Left colon (tissue), 2 donors: ENCODE measurements at regions not wholly inside any gene's neighbourhood (a gene's known extent, or its start where the extent isn't known, plus 50 kb on each side); places are given as distances from the start of the nearest gene placed in this dataset.

Source experiments
- ATAC-seq: fragments of 200-7000 bp; cut with Tn5 transposase; one replicate; pipeline ENCODE4 v1.9.1; 2020; ENCODE audit warnings: mild to moderate bottlenecking, moderate library complexity
- DNase-seq, 2 donors: peaks; one replicate each; pipeline ENCODE4 v3.0.0-alpha.2; 2020
- intact Hi-C, 2 donors: fragments of 100-400 bp; cut with DNase I in 1 of 2; cut with micrococcal nuclease in 1 of 2; formaldehyde crosslinking; loops; one replicate each; pipeline versions ENCODE4 v1.11.2 to v1.14.0; 2022; cut with DNase I, micrococcal nuclease
- donor health status: DM: no; HTN: no; CAD: no.
- donor health status: DM: yes; HTN: yes; CAD: no.

DNA sequence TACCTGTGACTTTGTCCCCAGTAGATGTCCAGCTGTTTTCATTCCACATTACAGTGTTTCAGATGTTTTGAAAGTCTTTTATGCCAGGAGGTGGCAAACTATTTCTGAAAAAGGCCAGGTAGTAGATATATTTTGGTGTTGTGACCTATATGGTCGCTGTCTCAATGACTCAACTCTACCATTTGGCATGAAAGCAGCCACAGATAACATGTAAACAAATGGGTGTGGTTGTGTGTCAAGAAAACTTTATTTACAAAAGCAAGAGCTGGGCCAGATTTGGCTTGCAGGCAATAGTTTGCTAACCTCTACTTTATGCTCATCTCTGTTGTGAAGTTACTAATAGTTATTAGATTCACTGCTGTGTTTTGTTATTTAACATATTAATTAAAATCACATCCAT, 728.7 kb upstream of the EEF2KMT start:
- intact Hi-C loops, result no loop called here
- no peak for ATAC-seq

DNA sequence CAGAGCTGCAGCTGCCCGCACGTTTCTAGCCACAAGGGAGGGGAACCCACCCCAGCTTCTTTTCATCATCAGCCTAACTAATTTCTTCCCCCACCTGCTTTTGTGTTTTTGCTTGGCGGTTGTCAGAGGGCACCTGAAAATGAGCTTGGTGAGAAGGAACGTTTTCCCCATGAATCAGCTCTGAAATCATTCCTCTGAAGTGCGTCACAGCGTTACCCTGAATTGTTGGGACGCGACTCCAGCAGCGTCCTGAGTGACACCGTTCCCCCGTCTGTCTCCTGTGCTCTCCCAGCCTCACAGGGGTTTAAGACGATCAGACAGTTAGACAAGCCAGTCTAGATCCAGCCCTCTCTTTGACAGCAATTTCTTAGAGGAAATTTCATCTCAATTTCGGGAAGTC, 722.9 kb upstream of the EEF2KMT start:
- DNase-seq, result no peak
- no peak for ATAC-seq
- intact Hi-C loops, result no loop called here

More for the DNA sequence above, 728.7 kb upstream of the EEF2KMT start:
- no peak for DNase-seq

DNA sequence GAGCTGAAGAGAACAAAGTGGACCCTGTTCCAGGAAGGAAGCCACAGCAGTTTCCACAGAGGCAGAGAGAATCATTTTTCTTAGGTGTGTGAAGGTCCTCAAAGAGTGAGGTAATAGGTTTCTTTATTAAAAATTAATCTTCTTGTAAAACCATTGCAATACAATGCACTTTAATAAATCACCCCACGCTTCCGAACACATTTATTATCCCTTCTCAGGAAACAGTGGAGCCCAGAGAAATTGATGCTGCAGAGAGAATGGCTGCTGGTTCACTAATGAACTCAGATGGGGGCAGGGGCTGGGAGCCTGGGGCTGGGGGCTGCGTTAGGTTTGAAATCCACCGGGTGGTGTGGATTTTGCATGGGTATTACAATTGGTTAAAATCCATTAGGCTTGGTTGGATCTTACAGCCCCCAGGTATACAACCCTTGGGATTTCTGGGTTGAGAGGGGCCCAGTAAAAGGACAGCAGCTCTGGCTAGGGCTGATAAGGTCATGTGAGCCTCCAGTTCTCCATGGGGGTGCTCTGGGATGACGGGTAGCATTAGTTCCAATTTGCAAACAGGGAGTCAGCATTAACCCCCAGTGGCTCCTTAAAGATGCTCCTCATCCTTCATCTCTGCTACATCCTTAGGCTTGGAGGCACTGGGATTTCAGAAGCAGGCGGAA, 718.1 kb upstream of the EEF2KMT start:
- DNase-seq (no peak), ATAC-seq (no peak)
- intact Hi-C loops, result no loop called here

DNA sequence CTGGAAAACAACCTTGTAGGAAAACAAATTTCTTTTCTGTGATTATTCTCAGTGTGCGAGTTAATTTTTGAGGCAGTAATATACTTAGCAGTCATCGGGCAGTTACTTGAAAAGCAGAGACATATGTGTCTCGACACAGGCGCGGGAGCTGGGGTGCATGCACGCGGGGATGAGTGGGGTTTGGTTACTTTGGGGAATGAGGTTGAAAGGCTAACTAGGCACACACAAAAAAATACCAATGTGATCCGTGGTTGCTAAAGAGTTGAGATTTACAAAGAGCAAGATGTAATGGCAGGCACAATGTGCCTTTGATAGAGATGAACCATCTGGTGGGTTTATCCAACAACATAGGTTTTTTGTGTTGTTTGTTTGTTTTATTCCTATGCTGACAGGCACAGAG, 703.8 kb upstream of the EEF2KMT start:
- DNase-seq (no peak), ATAC-seq (no peak)
- intact Hi-C loops, result no loop called here

DNA sequence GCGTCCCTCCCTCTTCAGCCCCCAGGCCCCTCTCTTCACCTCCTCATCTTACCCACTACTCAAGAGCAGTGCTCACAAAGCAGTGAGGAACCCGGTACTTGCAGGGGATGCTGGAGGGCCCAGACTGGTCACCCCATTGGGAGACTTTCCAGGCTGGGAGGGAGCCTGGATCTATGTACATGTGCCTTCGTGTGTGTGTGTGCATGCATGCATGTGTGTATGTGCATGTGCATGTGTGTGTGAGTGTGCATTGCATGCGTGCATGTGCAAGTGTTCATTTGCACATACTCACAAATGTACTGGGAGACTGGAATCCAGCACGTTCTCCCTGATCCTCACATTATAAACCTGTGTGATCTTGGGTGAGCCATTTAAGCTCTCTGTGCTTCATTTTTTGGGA, 696.0 kb upstream of the EEF2KMT start:
- intact Hi-C loops, result no loop called here
- DNase-seq, result no peak
- no peak for ATAC-seq

DNA sequence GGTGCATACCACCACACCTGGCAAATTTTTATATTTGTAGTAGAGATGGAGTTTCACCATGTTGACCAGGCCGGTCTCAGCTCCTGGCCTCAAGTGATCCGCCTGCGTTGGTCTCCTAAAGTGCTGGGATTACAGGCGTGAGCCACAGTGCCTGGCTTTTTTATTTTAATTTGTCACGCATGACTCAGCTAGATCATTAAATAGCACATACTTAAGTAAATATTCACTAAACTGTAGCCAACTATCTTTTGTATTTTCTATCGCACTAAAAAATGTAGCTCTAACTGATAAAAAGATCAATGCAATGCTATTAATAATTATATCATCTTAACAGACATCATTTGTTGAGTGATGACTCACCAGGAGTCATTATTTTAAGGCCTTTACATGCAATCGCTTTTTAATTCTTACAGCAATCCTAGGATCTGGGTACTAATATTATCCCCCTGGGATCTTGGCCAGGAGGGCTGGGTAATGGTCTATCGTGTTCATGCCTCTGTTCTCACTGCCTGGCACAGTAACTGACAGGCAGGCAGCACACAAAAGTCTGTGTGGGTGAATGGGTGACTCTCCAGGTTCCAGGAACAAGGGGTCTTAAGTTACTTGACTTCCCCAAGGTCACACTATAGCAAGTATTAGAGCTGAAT, 693.5 kb upstream of the EEF2KMT start:
- intact Hi-C loops, result no loop called here
- ATAC-seq (no peak), DNase-seq (no peak)

DNA sequence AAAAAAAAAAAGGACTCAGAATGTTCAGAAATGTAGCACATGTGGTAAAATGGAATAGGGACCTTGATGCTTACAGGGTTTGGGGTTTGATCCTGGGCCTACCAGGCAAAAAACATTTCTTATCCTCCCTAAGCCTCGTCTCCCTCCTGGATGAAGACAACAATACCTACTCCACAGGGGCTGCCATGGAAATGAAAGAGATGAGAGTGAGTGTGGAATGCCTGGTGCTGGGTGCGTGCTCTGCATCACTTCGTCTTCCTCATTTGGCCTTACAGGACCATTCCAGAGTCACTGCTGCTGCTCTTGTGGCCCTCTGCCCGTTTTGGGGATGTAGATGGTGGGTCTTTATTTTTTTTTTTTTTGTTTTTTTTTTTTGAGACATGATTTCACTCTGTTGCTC, 692.9 kb upstream of the EEF2KMT start:
- DNase-seq (no peak), ATAC-seq (no peak)
- intact Hi-C loops, result no loop called here

DNA sequence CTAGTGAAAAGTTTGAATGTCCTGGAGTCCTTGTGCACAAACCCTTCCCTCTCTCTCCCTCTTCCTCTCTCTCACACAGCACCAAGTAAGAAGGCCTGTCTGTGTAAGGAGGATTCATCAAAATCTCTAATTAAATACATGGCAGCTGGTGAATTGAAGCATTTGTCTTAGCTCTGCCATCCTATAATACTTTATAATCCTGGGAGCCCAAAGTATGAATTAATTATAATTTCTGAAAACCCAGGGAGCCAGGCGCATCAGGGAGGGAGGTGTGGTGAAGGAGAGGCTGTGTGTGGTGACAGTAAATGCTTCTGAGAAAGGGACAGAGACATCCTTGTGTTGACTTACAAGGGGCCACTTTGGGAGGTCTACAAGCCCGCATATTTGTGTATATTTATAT, 691.4 kb upstream of the EEF2KMT start:
- intact Hi-C loops, result no loop called here
- no peak for ATAC-seq
- DNase-seq, result no peak

DNA sequence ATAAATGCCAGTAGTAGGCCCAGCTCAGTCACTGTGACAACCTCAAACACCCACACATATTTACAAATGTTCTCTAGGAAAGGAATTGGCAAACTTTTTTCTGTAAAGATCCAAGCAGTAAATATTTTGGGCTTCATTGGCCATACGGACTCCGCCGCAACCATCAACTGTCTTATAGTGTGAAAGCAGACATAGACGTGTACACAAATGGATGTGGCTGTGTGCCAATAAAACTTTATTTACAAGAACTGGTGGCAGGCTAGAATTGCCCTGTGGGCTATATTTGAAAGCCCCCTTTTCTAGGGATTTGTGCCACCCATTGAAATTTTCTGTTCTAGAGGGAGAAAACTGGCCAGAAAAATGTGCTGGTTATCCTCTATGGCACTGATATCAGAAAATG, 683.8 kb upstream of the EEF2KMT start:
- ATAC-seq (no peak), DNase-seq (no peak)
- intact Hi-C loops, result no loop called here

DNA sequence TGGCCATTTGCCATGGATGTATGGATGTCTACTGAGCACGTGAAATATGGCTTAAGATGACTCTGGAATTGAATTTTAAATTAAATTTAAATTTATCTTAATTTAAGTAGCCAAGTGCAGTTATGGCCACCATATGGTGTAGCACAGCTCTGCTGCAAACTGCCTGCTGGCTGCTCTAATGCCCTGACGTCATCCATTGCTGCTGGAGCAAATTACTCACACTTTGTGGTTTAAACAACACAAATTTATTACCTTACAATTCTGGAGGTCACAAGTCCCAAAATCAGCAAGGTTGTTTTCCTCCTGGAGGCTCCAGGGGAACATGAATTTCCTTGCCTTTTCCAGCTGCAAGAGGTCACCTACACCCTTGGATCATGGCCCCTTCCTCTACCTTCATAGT, 679.3 kb upstream of the EEF2KMT start:
- no peak for ATAC-seq
- intact Hi-C loops, result no loop called here
- no peak for DNase-seq

DNA sequence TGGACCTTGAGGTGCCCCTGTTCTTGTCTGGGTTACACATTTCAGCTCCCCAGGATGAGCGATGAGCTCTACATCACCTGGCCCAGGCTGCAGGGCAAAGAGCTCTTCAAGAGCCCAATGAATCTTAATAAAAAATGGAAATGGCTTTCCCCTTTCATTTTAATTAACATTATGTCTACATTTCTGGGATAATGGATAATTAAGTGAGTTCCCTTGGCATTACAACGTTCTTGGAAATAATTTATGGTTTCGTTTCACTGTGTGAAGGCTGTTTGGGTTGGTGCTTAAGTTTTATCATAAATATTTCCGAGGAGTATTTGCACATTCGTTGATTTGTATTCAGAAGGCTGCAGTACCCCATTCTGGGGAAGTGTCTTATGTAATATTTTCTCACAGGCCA, 678.3 kb upstream of the EEF2KMT start:
- no peak for DNase-seq
- intact Hi-C loops, result no loop called here
- ATAC-seq, result no peak

DNA sequence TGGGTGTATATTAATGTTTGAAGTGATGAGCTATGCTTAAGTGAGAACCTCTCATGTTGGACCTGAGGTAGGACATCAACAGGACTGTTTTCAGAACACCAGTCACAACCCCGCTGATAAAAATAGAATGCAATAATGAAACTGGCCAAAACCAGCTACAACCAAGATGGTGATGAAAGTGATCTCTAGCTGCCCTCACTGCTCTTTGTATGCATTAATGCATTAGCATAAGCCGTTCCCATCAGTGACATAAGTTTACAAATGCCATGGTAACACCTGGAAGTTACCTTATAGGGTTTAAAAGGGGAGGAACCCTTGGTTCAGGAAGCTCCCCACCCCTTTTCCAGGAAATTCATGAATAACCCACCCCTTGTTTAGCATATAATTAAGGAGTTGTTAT, 672.5 kb upstream of the EEF2KMT start:
- intact Hi-C loops, result no loop called here
- DNase-seq (no peak), ATAC-seq (no peak)

DNA sequence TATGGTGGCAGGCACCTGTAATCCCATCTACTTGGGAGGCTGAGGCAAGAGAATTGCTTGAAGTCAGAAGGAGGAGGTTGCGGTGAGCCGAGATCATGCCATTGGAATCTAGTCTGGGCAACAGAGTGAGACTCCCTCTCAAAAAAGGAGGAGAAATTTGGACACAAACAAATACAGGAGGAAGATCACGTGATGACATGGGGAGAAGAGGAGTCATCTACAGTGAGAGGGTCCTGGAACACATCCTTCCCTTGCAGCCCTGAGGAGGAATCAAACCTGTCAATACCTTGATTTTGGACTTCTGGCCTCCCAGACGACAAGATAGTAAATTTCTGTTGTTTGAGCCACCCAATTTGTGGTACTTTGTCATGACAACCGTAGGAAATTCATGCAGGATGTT, 671.9 kb upstream of the EEF2KMT start:
- DNase-seq (no peak), ATAC-seq (no peak)
- intact Hi-C loops, result no loop called here

DNA sequence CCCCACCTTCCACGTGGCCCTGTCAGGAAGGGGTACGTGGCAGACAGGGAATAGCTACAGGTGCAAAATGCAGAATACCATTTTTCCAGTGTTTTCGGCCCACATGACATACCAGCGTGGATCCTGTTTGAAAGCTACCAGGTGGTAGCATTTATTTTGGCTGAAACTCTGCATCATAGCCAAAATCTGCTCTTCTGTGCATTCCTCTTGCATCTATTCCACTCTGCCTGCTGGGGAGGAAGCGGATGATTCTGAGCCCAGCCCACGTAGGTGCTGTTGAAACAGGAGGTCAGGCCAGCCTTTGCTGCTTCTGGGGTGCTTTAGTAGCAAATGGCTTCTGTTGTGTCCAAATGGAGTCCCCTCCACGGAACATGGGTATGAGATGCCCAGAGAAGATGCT, 670.9 kb upstream of the EEF2KMT start:
- no peak for ATAC-seq
- no peak for DNase-seq
- intact Hi-C loops, result no loop called here

DNA sequence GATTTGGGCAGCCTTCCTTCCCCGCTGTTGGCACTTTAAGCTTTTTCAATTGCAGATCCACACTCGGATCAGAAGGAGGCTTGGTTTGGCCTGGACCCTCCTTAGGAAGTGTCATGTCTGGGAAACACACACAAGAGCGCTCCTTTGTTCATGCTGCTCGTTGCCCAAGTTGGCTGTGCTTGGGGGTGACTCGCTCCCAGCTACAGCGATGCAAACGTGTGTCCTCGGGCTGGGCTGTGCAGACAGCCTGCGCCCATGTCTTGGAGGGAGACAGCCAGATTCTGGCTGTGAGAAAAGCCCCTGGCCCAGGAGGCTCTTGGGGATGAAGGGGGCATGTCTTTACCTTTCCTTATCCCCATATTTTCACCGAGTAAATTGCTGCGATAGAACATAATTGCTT, 665.6 kb upstream of the EEF2KMT start:
- DNase-seq (no peak), ATAC-seq (no peak)
- intact Hi-C loops, result no loop called here

DNA sequence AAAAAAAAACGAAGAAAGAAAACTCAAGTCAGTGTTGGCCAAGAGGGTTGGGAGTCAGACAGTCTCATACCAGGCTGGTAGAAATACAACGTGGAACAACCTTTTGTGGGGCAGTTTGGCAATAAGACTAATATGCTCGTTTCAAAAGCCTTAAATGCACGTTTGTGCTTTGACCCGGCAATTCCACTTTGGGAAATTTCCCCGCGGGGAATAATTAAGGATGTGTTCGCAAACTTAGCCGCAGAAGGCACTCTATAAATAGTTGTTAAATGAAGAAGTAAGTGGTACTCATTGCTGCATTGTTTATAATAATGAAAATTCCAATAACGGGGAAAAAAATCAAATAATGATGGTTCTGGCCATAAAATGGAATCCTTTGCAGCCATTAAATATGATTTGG, 664.8 kb upstream of the EEF2KMT start:
- intact Hi-C loops, result no loop called here
- ATAC-seq, result no peak
- no peak for DNase-seq

DNA sequence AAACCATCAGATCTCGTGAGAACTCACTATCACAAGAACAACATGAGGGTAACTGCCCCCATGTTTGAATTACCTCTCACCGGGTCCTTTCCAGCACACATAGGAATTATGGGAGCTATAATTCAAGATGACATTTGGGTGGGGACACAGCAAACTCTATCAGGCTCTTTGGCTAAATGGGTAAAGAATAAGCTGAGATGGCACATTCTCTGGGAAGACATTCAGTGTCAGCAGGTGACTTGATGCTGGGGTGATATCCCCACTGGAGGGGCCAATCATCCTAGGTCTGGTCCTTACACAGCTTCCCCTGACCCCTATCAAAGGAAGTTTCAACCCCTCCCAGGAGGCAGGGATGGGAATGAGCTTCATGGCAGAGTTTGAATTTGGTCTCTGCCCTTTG, 664.0 kb upstream of the EEF2KMT start:
- intact Hi-C loops, result no loop called here
- ATAC-seq (no peak), DNase-seq (no peak)

DNA sequence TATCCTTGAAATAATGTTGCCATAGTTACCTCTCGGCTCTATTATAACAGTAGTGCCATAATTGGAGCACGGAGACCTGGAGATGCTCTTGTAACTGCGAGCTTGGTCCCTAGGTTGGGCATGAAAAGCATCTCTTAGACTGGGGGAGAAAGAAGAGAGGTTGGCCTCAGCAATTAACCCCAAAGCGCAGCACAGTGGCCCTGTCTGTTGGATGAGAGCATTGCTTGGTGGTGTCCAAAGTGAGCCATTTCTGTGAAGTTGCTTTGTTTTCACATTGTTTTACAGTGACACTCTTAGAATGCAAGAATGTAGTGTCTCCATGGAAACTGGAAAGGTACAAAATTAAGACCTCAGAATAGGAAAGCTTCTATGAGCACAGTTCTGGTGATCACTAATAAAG, 660.7 kb upstream of the EEF2KMT start:
- DNase-seq (no peak), ATAC-seq (no peak)
- intact Hi-C loops, result no loop called here

DNA sequence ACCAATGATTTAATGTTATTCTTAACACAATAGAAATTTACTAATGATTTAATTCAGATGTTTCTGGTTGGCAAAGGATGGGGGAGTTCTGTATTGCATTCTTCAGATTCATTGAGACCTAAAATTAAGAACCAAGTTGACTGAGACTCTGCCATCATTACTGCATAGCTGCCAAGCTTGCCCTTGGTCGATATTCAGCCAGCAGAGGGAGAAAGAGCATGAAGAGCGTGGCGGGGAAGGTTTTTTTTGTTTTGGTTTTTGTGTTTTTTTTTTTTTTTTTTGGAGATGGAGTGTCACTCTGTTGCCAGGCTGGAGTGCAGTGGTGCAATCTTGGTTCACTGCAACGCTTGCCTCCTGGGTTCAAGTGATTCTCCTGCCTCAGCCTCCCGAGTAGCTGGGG, 659.4 kb upstream of the EEF2KMT start:
- DNase-seq, result no peak
- no peak for ATAC-seq
- intact Hi-C loops, result no loop called here

DNA sequence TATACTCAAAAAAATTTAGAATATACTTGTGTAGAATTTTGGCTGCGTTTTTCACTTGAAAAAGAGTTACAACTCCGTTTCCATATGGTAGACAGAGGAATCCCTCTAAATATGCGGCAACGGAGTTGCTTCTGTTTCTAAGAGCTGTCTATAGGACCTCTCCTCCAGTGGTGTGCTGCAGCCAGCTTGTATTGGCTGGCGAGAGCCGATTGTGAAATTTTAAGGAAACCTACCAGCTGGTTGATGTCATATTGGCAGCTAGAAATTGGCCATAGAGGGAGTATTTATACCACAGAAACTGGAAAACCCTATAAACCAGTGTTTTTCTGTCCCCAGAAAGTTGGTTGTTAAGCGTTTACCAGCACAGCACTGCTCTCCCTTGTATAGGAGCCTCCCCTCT, 655.8 kb upstream of the EEF2KMT start:
- intact Hi-C loops, result no loop called here
- no peak for ATAC-seq
- DNase-seq, result no peak

DNA sequence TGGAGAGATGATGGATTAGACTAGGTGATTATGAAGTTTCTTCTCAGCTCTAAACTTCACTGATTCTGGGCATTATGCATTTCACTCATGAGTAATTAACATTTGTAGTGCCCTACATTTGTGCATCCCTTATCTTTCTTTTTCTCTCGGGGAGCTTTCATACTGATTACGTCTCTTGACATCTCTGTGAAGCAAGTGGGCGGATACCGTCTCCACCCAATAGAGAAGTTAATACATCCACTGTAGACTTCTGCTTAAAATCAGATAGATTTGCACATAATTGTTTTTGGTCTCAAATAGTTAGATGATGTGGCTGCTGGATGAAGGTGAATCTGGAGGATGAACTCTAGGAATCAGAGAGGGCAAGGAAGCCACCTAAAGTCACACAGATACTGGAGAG, 653.6 kb upstream of the EEF2KMT start:
- no peak for ATAC-seq
- intact Hi-C loops, result no loop called here
- DNase-seq, result no peak
